ENCODE measurements at regions not wholly inside any gene's neighbourhood (a gene's known extent, or its start where the extent isn't known, plus 50 kb on each side); places are given as distances from the start of the nearest gene placed in this dataset.

- TF ChIP-seq NKRF (conservative IDR thresholded peaks at IDR 0.05) = 0 out of 2 replicates have a peak, but pooled peaks have one; percentile 29
- TF ChIP-seq, protein P1, sequence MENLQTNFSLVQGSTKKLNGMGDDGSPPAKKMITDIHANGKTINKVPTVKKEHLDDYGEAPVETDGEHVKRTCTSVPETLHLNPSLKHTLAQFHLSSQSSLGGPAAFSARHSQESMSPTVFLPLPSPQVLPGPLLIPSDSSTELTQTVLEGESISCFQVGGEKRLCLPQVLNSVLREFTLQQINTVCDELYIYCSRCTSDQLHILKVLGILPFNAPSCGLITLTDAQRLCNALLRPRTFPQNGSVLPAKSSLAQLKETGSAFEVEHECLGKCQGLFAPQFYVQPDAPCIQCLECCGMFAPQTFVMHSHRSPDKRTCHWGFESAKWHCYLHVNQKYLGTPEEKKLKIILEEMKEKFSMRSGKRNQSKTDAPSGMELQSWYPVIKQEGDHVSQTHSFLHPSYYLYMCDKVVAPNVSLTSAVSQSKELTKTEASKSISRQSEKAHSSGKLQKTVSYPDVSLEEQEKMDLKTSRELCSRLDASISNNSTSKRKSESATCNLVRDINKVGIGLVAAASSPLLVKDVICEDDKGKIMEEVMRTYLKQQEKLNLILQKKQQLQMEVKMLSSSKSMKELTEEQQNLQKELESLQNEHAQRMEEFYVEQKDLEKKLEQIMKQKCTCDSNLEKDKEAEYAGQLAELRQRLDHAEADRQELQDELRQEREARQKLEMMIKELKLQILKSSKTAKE (IDR thresholded peaks at IDR 0.05; ENCODE audit: low read depth, poor library complexity, severe bottlenecking) = peak; percentile 48
- TF ChIP-seq, protein P2, sequence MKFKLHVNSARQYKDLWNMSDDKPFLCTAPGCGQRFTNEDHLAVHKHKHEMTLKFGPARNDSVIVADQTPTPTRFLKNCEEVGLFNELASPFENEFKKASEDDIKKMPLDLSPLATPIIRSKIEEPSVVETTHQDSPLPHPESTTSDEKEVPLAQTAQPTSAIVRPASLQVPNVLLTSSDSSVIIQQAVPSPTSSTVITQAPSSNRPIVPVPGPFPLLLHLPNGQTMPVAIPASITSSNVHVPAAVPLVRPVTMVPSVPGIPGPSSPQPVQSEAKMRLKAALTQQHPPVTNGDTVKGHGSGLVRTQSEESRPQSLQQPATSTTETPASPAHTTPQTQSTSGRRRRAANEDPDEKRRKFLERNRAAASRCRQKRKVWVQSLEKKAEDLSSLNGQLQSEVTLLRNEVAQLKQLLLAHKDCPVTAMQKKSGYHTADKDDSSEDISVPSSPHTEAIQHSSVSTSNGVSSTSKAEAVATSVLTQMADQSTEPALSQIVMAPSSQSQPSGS (IDR thresholded peaks at IDR 0.05; ENCODE audit: low read length) = peak; percentile 88
- TF ChIP-seq NRF1 (conservative IDR thresholded peaks at IDR 0.05; ENCODE audit: low read depth, low read length) = no peak
- TF ChIP-seq NFYB (IDR thresholded peaks at IDR 0.05; ENCODE audit: insufficient read depth, low read depth, low read length) = no peak
- no peak for TF ChIP-seq ZBTB4 (CRISPR knock-in tag; IDR thresholded peaks at IDR 0.05)
- peak; percentile 47; the same call in 1 of the 2 replicates for TF ChIP-seq EED (IDR thresholded peaks at IDR 0.05; ENCODE audit: low read depth)
- TF ChIP-seq CREM (IDR thresholded peaks at IDR 0.05; ENCODE audit: low read depth) = peak; percentile 52; the same call in 1 of the 2 replicates
- TF ChIP-seq SPI1 (IDR thresholded peaks at IDR 0.05; ENCODE audit: borderline replicate concordance, insufficient read depth, low read depth, low read length) = peak; percentile 97
- TF ChIP-seq, protein P3, sequence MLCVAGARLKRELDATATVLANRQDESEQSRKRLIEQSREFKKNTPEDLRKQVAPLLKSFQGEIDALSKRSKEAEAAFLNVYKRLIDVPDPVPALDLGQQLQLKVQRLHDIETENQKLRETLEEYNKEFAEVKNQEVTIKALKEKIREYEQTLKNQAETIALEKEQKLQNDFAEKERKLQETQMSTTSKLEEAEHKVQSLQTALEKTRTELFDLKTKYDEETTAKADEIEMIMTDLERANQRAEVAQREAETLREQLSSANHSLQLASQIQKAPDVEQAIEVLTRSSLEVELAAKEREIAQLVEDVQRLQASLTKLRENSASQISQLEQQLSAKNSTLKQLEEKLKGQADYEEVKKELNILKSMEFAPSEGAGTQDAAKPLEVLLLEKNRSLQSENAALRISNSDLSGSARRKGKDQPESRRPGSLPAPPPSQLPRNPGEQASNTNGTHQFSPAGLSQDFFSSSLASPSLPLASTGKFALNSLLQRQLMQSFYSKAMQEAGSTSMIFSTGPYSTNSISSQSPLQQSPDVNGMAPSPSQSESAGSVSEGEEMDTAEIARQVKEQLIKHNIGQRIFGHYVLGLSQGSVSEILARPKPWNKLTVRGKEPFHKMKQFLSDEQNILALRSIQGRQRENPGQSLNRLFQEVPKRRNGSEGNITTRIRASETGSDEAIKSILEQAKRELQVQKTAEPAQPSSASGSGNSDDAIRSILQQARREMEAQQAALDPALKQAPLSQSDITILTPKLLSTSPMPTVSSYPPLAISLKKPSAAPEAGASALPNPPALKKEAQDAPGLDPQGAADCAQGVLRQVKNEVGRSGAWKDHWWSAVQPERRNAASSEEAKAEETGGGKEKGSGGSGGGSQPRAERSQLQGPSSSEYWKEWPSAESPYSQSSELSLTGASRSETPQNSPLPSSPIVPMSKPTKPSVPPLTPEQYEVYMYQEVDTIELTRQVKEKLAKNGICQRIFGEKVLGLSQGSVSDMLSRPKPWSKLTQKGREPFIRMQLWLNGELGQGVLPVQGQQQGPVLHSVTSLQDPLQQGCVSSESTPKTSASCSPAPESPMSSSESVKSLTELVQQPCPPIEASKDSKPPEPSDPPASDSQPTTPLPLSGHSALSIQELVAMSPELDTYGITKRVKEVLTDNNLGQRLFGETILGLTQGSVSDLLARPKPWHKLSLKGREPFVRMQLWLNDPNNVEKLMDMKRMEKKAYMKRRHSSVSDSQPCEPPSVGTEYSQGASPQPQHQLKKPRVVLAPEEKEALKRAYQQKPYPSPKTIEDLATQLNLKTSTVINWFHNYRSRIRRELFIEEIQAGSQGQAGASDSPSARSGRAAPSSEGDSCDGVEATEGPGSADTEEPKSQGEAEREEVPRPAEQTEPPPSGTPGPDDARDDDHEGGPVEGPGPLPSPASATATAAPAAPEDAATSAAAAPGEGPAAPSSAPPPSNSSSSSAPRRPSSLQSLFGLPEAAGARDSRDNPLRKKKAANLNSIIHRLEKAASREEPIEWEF (IDR thresholded peaks at IDR 0.05; ENCODE audit: insufficient replicate concordance, low read depth, low read length) = peak; percentile 54
- TF ChIP-seq SP1 (IDR thresholded peaks at IDR 0.05; ENCODE audit: low read depth, low read length) = no peak
- peak; percentile 53; the same call in 1 of the 2 replicates for TF ChIP-seq TBL1XR1 (IDR thresholded peaks at IDR 0.05; ENCODE audit: low read depth, low read length)
- no peak for TF ChIP-seq GATAD2B (conservative IDR thresholded peaks at IDR 0.05; ENCODE audit: low read depth)
- TF ChIP-seq IKZF2 (IDR thresholded peaks at IDR 0.05) = peak; percentile 91 to 92
- TF ChIP-seq MTA2 (IDR thresholded peaks at IDR 0.05; ENCODE audit: low read depth) = peak; percentile 91
- no peak for TF ChIP-seq SMAD1 (IDR thresholded peaks at IDR 0.05; ENCODE audit: low read depth, partially characterized antibody)
- TF ChIP-seq KDM1A (IDR thresholded peaks at IDR 0.05; ENCODE audit: borderline replicate concordance) = no peak
These were observed 1071.9 kb upstream of the ARRDC3 start (continued) for GRCh38 chr5:92455011-92455410.

Data from GM12878 (cell line).